ENCODE measurements at regions not wholly inside any gene's neighbourhood (a gene's known extent, or its start where the extent isn't known, plus 50 kb on each side); places are given as distances from the start of the nearest gene placed in this dataset.
"Not testable (repeated sequence)": the region's sequence is repeated elsewhere in the genome, so short reads cannot be mapped to it uniquely, and the experiment has no call there.

- not testable (repeated sequence) for H3K4me3 ChIP-seq (ENCODE audit: low read depth in 1 of 2, low read length in 2 of 2); H3K4me1 ChIP-seq (ENCODE audit: control insufficient read depth in 2 of 2, insufficient read depth in 2 of 2, low read length in 1 of 2)
- WGBS, 2 donors = 92 to 100% methylated on average over 1 of the region's 1 CpG
Measured at GRCh38 chr10:28371638-28372037, 68.8 kb upstream of the MPP7 start.

GRCh38 chr10:28374036-28374435, 71.2 kb upstream of the MPP7 start:
- WGBS, 2 donors = 87 to 95% methylated on average over 2 of the region's 2 CpGs
- no peak overlapping the region for H3K4me3 ChIP-seq (ENCODE audit: low read depth in 1 of 2, low read length in 2 of 2)
- H3K36me3 ChIP-seq (ENCODE audit: control insufficient read depth in 2 of 2, insufficient read depth in 2 of 2, low read length in 1 of 2) = no peaks in the 10 kb centered on the region
- H3K27ac ChIP-seq (ENCODE audit: low read depth in 2 of 2, low read length in 1 of 2) = no peak overlapping the region
- H3K9me3 ChIP-seq (ENCODE audit: control insufficient read depth in 2 of 2, insufficient read depth in 1 of 2, low read depth in 1 of 2, low read length in 1 of 2) = no peaks in the 10 kb centered on the region
- H3K27me3 ChIP-seq (ENCODE audit: control insufficient read depth in 1 of 2, insufficient read depth in 2 of 2, low read length in 2 of 2) = no peaks in the 10 kb centered on the region
- H3K4me1 ChIP-seq (ENCODE audit: control insufficient read depth in 2 of 2, insufficient read depth in 2 of 2, low read length in 1 of 2) = peaks cover 0 to 5% of the 10 kb centered on the region in 2 donors

More at GRCh38 chr10:28371638-28372037, 68.8 kb upstream of the MPP7 start:
- not testable (repeated sequence) for H3K27me3 ChIP-seq (ENCODE audit: control insufficient read depth in 1 of 2, insufficient read depth in 2 of 2, low read length in 2 of 2); H3K36me3 ChIP-seq (ENCODE audit: control insufficient read depth in 2 of 2, insufficient read depth in 2 of 2, low read length in 1 of 2); H3K9me3 ChIP-seq (ENCODE audit: control insufficient read depth in 2 of 2, insufficient read depth in 1 of 2, low read depth in 1 of 2, low read length in 1 of 2); H3K27ac ChIP-seq (ENCODE audit: low read depth in 2 of 2, low read length in 1 of 2)

- Histone ChIP-seq H3K4me3 (ENCODE audit: low read depth in 1 of 2, low read length in 2 of 2) (no peak overlapping the region), H3K4me1 (ENCODE audit: control insufficient read depth in 2 of 2, insufficient read depth in 2 of 2, low read length in 1 of 2) (peaks cover 0 to 5% of the 10 kb centered on the region in 2 donors), H3K27me3 (ENCODE audit: control insufficient read depth in 1 of 2, insufficient read depth in 2 of 2, low read length in 2 of 2) (no peaks in the 10 kb centered on the region), H3K9me3 (ENCODE audit: control insufficient read depth in 2 of 2, insufficient read depth in 1 of 2, low read depth in 1 of 2, low read length in 1 of 2) (no peaks in the 10 kb centered on the region), H3K27ac (ENCODE audit: low read depth in 2 of 2, low read length in 1 of 2) (peak overlapping the region; percentile 78 to 79), H3K36me3 (ENCODE audit: control insufficient read depth in 2 of 2, insufficient read depth in 2 of 2, low read length in 1 of 2) (no peaks in the 10 kb centered on the region)
- WGBS, 2 donors = 59 to 60% methylated on average over 10 of the region's 10 CpGs
Measured at GRCh38 chr10:28375399-28376354, 72.8 kb upstream of the MPP7 start.

GRCh38 chr10:28378986-28379585, 76.2 kb upstream of the MPP7 start:
- H3K27me3 ChIP-seq (ENCODE audit: control insufficient read depth in 1 of 2, insufficient read depth in 2 of 2, low read length in 2 of 2) = no peaks in the 10 kb centered on the region
- WGBS, 2 donors = 53 to 63% methylated on average over 8 of the region's 8 CpGs
- no peaks in the 10 kb centered on the region for H3K9me3 ChIP-seq (ENCODE audit: control insufficient read depth in 2 of 2, insufficient read depth in 1 of 2, low read depth in 1 of 2, low read length in 1 of 2)
- H3K4me3 ChIP-seq (ENCODE audit: low read depth in 1 of 2, low read length in 2 of 2) = no peak overlapping the region
- no peaks in the 10 kb centered on the region for H3K36me3 ChIP-seq (ENCODE audit: control insufficient read depth in 2 of 2, insufficient read depth in 2 of 2, low read length in 1 of 2)
- H3K27ac ChIP-seq (ENCODE audit: low read depth in 2 of 2, low read length in 1 of 2) = peak overlapping the region; percentile 77 to 84
- peaks cover 0 to 5% of the 10 kb centered on the region in 2 donors for H3K4me1 ChIP-seq (ENCODE audit: control insufficient read depth in 2 of 2, insufficient read depth in 2 of 2, low read length in 1 of 2)

- Histone ChIP-seq H3K4me1 (ENCODE audit: control insufficient read depth in 2 of 2, insufficient read depth in 2 of 2, low read length in 1 of 2) (peaks cover 0 to 5% of the 10 kb centered on the region in 2 donors), H3K36me3 (ENCODE audit: control insufficient read depth in 2 of 2, insufficient read depth in 2 of 2, low read length in 1 of 2) (no peaks in the 10 kb centered on the region), H3K9me3 (ENCODE audit: control insufficient read depth in 2 of 2, insufficient read depth in 1 of 2, low read depth in 1 of 2, low read length in 1 of 2) (no peaks in the 10 kb centered on the region), H3K4me3 (ENCODE audit: low read depth in 1 of 2, low read length in 2 of 2) (no peak overlapping the region), H3K27ac (ENCODE audit: low read depth in 2 of 2, low read length in 1 of 2) (no peak overlapping the region), H3K27me3 (ENCODE audit: control insufficient read depth in 1 of 2, insufficient read depth in 2 of 2, low read length in 2 of 2) (no peaks in the 10 kb centered on the region)
Measured at GRCh38 chr10:28381466-28381865, 78.6 kb upstream of the MPP7 start.

- Histone ChIP-seq H3K36me3 (ENCODE audit: control insufficient read depth in 2 of 2, insufficient read depth in 2 of 2, low read length in 1 of 2) (no peaks in the 10 kb centered on the region), H3K4me1 (ENCODE audit: control insufficient read depth in 2 of 2, insufficient read depth in 2 of 2, low read length in 1 of 2) (peaks cover 0 to 6% of the 10 kb centered on the region in 2 donors), H3K9me3 (ENCODE audit: control insufficient read depth in 2 of 2, insufficient read depth in 1 of 2, low read depth in 1 of 2, low read length in 1 of 2) (no peaks in the 10 kb centered on the region), H3K27me3 (ENCODE audit: control insufficient read depth in 1 of 2, insufficient read depth in 2 of 2, low read length in 2 of 2) (no peaks in the 10 kb centered on the region), H3K27ac (ENCODE audit: low read depth in 2 of 2, low read length in 1 of 2) (peak overlapping the region in 1 of 2 donors; percentile 79), H3K4me3 (ENCODE audit: low read depth in 1 of 2, low read length in 2 of 2) (no peak overlapping the region)
- WGBS, 2 donors = 42% methylated on average over 12 of the region's 12 CpGs
Measured at GRCh38 chr10:28381903-28382347, 79.1 kb upstream of the MPP7 start.

- Histone ChIP-seq H3K36me3 (ENCODE audit: control insufficient read depth in 2 of 2, insufficient read depth in 2 of 2, low read length in 1 of 2) (no peaks in the 10 kb centered on the region), H3K9me3 (ENCODE audit: control insufficient read depth in 2 of 2, insufficient read depth in 1 of 2, low read depth in 1 of 2, low read length in 1 of 2) (no peaks in the 10 kb centered on the region), H3K27ac (ENCODE audit: low read depth in 2 of 2, low read length in 1 of 2) (peak overlapping the region; percentile 51 to 89), H3K4me1 (ENCODE audit: control insufficient read depth in 2 of 2, insufficient read depth in 2 of 2, low read length in 1 of 2) (peaks cover 0 to 7% of the 10 kb centered on the region in 2 donors), H3K27me3 (ENCODE audit: control insufficient read depth in 1 of 2, insufficient read depth in 2 of 2, low read length in 2 of 2) (no peaks in the 10 kb centered on the region), H3K4me3 (ENCODE audit: low read depth in 1 of 2, low read length in 2 of 2) (no peak overlapping the region)
- WGBS, 2 donors = 54 to 66% methylated on average over 13 of the region's 13 CpGs
Measured at GRCh38 chr10:28382525-28383269, 79.8 kb upstream of the MPP7 start.

- WGBS, 2 donors = 88 to 97% methylated on average over 2 of the region's 2 CpGs
- Histone ChIP-seq H3K4me3 (ENCODE audit: low read depth in 1 of 2, low read length in 2 of 2) (no peak overlapping the region), H3K27ac (ENCODE audit: low read depth in 2 of 2, low read length in 1 of 2) (no peak overlapping the region), H3K27me3 (ENCODE audit: control insufficient read depth in 1 of 2, insufficient read depth in 2 of 2, low read length in 2 of 2) (no peaks in the 10 kb centered on the region), H3K4me1 (ENCODE audit: control insufficient read depth in 2 of 2, insufficient read depth in 2 of 2, low read length in 1 of 2) (peaks cover 0 to 2% of the 10 kb centered on the region in 2 donors), H3K36me3 (ENCODE audit: control insufficient read depth in 2 of 2, insufficient read depth in 2 of 2, low read length in 1 of 2) (no peaks in the 10 kb centered on the region), H3K9me3 (ENCODE audit: control insufficient read depth in 2 of 2, insufficient read depth in 1 of 2, low read depth in 1 of 2, low read length in 1 of 2) (no peaks in the 10 kb centered on the region)
Measured at GRCh38 chr10:28384557-28384956, 81.7 kb upstream of the MPP7 start.

GRCh38 chr10:28385748-28386502, 83.1 kb upstream of the MPP7 start:
- no peaks in the 10 kb centered on the region for H3K27me3 ChIP-seq (ENCODE audit: control insufficient read depth in 1 of 2, insufficient read depth in 2 of 2, low read length in 2 of 2)
- WGBS, 2 donors = 76 to 82% methylated on average over 6 of the region's 6 CpGs
- peak overlapping the region; percentile 92 to 94 for H3K27ac ChIP-seq (ENCODE audit: low read depth in 2 of 2, low read length in 1 of 2)
- H3K36me3 ChIP-seq (ENCODE audit: control insufficient read depth in 2 of 2, insufficient read depth in 2 of 2, low read length in 1 of 2) = no peaks in the 10 kb centered on the region
- peaks cover 0 to 2% of the 10 kb centered on the region in 2 donors for H3K4me1 ChIP-seq (ENCODE audit: control insufficient read depth in 2 of 2, insufficient read depth in 2 of 2, low read length in 1 of 2)
- H3K4me3 ChIP-seq (ENCODE audit: low read depth in 1 of 2, low read length in 2 of 2) = no peak overlapping the region
- no peaks in the 10 kb centered on the region for H3K9me3 ChIP-seq (ENCODE audit: control insufficient read depth in 2 of 2, insufficient read depth in 1 of 2, low read depth in 1 of 2, low read length in 1 of 2)
